NCI-H146 treated with DMSO at 0.1 percent for 48 hours (cell line): ENCODE measurements at regions not wholly inside any gene's neighbourhood (a gene's known extent, or its start where the extent isn't known, plus 50 kb on each side); places are given as distances from the start of the nearest gene placed in this dataset.

ENCODE experiments used
- DNase-seq: peaks from one replicate; lab custom pipeline; 2025; ENCODE audit not compliant: unreplicated experiment; lab: John Stamatoyannopoulos, UW

DNA sequence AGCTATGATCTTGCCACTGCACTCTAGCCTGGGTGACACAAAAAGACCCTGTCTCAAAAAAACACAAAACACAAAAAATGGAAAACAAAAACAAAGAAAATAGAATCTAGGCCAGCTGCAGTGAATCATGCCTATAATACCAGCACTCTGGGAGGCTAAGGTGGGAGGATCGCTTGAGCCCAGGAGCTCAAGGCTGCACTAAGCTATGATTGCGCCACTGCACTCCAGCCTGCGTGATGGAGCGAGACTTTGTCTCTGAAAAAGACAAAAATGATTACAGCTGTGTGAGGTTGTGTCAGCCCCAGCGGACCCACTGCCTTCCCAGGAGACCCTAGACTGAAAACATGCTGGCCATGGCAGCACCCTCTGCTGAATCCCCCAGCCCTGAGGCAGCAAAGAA is 80.2 kb upstream of the ZBTB40 start:
- DNase-seq, result no peak

DNA sequence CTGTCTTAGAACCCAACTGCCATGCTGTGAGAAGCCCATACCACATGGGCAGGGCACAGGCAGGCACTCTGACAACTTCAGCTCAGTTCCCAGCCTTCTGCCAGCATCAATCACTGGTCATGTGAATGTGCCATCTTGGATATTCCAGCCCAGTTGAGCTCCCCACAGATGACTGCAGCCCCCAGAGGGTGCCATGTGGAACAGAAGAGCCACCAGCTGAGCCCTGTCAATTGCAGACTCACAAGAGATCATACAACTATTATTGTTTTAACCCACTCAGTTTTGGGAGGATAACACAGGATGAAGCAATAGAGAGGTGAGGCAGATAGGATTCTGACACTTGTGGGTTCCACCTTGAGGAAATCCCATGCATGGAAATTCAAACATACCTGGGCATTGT is 78.4 kb upstream of the ZBTB40 start:
- no peak for DNase-seq

DNA sequence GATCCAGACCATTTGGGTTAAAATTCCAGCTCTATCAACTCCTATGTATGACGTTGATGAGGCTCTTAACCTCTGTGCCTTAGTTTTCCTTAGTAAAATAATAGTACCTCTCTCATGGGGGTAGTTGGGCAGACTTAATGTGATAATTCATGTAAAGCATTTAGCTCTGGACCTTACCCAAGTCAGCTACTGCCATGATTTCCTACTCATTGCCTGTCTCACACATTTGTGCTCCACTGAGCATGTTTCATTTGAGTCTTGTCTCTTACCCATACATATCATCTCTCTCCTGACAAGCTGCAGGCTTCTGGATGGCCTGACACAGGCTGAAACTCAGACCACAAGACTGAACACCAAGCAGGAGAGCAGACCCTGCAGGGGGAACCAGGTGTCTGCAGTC is 77.7 kb upstream of the ZBTB40 start:
- DNase-seq, result no peak

DNA sequence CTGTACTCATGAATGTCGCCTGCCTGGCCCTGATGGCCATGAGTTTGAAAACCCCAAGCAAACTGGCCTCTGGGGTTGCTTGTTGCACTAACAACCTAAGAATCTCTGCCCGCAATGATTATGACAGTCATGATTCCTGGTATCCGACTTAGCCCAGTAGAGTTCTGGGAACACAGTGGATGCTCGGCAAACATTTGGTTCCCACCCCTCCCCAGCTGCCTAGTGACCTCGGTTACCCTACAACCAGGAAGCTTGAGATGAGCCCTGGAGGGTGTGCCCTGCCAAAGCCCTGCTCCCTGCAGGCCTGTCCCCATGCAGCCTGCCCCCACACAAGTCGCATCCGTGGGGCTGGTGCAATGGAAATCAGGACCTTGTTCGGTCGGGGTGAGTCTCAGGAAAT is 76.0 kb upstream of the ZBTB40 start:
- DNase-seq, result no peak

DNA sequence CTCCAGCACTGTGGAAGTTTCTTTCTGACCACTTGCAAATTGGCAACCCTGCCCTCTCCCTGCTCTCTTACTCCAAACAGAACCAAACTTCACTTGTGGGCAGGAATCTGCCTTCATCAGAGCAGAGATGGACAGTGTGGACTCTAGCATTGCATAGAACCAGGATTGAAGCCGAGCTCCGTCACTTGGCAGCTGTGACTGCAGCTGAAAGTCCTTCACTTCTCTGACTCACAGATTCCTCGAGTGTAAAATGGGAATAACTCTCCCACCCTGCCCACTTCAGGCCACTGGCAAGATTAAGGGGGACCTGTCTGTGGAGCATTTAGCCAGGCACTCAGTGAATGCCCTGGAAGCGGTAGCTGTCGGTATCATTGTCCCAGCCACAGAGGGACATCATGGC is 75.7 kb upstream of the ZBTB40 start:
- no peak for DNase-seq

DNA sequence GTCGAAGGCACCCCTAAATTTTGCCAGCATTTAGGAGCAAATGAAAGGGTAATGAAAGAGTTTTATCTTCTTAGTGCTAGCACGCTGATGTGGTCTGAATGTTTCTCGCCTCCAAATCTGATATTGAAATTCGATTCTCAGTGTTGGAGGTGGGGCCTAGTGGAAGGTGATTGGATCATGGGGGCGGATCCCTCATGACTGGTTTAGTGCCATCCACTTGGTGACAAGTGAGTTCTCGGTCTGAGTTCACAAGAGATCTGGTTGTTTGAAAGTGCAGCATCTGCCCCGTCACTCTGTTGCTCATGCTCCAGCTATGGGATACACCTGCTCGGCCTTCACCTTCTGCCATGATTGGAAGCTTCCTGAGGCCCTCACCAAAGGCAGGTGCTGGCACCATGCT is 75.1 kb upstream of the ZBTB40 start:
- no peak for DNase-seq

DNA sequence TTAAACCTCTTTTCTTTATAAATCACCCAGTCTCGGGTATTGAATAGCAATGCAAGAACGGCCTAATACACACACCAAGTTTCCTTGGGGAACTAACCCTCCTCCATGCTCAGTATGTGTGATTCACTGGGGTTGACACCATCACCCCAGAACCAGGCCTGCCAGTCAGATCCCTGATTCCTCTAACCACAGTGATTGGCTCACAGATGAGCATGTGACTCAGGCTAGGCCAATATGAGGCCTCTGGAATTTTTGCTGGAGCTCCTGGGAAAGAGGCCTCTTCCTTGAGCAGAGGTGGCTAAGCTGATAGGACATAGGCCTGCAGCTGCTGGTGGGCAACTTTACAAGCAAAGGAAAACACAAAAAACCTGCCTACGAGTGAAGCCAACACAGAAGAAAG is 74.7 kb upstream of the ZBTB40 start:
- DNase-seq, result no peak

DNA sequence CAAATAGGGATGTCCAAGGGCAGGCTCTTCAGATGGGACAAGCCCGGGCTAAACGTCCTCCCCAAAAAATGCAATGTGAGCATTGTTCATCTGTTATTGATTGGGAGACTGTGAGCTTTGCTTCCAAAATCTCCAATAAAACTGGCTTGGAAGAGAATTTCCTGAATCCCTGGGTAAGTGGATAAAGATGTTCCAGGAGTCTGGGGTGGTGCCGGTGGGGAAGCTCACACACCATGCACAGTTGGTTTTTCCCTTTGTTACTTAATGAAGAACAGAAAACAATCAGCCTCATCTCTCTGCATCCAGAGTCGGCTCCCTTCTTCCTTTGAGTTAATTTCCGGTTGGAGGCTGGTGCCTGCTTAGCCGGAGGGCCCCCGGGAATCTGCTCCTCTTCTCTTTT is 72.1 kb upstream of the ZBTB40 start:
- DNase-seq, result no peak

DNA sequence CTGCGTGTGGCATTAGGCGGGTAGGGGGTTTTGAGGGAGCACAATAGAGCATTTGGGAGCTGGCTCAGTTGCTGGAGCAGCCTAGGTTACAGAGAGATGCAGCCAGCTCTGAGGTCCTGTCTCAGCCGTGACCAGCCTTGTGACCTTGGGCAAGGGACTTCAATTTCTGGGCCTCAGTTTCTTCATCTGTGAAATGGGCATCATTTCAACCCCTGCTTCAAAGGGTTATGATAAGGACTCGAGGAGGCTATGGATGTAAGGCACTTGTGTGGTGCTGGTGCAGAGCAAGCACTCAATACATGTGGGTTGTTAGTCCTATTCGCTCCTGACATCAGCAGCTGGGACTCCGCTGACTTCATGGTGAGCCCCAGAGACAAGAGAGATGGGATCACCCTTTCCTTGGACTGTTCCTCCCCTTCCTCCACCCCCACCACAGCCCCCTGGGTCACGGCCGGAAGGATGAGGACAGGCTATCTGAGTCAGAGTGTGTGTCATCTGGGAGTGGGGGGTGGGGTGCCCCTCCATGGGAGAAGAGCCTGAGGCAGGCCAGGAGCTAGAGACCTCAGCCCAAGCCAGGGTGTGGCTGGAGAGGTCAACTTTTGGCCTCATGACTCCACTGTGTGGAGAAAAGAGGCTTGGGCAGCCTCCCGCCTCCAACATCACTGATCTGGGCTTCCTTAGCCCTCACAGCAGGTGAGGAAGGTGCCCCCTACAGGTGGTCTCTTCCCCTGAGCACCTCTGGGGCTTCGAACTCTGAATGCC is 71.4 kb upstream of the ZBTB40 start:
- DNase-seq, result no peak

DNA sequence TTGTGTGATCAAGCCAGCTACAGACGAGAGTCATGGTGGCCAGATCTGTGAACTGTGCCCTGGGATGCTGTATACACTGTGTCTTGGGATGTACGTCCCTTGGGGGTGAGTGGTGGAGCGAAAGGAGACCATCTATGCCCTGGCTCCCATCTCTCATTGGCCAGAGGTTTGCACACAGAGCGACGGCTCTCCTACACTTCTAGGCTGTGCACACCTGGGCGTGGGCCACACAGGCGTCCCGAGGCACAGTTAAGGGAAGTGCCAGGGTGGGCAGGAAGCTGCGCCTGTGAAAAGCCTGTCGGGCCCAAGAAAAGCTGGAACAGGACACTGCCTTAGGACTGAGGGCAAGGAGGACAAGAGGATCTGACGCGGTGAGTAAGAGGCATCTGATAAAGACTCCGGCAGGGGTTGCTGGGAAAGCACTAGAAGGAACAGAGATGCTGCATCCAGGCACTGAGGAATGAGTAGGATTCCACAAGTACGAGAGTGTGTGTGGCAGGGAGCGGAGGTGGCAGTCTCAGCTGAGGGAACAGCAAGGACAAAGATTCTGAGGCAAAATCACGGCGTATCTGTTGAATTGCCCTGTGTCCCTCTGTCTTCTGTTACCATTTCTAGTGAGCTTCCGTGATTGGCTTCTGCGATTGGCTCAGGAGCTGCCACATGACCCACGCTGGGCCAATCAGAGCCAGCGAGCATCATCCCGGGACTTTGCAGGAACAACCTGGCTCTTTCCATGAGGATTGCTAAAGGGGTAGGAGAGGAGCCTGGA is 67.9 kb upstream of the ZBTB40 start:
- no peak for DNase-seq

DNA sequence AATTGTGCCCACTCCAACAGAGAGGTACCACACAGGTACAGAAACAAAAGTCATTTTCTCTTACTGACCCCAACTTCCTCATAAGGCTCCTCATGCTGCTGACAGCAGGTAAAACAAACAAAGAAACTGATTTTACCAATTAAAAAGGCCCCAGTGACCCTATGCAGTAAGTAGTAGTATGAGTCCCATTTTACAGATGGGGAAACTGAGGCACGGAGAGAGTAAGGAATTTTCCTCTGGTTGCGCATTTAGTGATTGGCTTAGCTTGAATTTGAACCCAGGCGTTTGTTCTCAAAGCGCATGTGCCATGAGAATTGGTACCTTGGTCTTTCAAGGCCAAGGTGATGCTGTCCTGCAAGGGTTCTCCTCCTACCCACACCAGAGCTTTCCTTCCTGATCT is 66.1 kb upstream of the ZBTB40 start:
- no peak for DNase-seq

DNA sequence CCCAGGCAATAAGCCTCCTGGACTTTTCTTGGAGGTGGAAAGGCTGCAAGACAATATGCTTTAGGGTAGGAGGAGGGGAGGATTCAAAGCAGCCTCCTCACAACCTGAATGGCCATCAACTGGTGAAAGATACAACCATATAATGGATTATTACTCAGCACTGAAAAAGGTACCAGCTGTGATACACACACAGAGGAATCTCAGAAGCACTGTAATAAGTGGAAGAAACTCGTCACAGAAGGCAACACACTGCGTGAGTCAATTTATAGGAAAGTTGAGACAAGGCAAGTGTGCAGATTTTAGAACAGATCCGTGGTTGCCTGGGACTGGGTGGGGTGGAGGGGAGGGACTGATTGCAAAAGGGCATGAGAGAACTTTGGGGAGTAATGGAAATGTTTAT is 64.9 kb upstream of the ZBTB40 start:
- no peak for DNase-seq

DNA sequence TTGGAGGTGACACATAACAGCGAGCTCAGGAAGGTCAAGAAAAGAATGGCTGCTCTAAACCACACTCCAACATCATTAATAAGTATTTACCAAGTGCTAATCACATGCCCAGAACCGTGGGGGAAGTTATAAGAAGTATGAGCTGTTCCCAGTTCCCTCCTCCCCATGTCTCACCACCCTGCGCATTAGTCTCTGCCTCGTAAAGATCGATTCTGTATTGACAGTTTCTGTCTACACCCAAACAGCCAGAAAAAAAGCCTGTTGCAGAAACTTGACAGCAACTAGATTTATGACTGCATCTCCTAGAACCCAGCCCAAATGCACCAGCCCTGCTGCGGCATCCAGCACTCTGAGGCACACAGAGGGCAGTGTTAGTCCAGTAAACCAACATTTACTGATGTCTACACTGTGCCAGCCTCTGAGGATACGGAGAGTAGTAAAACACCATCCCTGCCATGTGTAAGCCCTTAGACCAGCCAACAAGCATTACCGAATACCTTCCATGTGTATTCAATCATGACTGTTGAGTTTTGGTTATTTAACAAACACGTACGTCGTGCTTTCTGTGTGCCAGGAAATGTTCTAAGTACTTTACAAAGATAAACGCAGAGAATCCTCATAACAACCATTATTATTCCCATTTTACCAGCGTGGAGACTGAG is 63.6 kb upstream of the ZBTB40 start:
- no peak for DNase-seq

DNA sequence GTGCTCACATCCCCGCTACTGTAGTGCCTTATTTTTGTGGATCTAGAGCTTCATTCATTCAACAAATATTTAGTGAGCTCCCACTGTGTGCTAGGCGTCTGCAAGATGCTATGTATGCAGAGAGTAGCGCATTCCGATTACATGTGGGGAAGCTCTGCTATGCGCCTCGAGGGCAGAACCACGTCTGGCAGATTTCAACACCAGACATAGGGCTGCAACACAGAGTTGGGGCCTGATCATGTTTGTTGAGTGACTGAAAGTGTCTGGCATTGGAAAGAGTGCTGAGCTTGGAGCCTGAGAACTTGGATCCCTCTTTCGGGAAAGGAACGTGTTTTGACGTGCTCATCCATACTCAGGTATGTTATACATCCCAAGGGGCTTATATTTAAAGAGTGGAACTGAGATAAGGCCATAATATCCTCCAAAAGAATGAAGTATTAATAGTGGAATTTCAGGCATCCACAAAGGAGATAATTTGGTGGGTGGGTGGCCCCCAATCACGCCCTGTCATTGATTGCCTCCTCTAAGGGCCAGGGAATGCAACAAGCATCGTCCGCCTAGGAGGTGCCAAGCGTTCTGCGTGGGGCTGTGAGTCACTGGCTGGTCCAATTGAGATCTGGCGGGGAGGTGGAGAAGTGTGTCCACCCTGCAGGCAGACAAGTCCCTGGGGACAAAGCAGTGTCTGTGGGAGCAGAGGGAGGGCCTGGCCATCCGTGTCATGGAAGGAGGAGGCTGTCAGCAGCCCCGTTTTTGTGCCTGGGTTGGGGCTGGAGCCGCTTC is 62.8 kb upstream of the ZBTB40 start:
- DNase-seq, result no peak

DNA sequence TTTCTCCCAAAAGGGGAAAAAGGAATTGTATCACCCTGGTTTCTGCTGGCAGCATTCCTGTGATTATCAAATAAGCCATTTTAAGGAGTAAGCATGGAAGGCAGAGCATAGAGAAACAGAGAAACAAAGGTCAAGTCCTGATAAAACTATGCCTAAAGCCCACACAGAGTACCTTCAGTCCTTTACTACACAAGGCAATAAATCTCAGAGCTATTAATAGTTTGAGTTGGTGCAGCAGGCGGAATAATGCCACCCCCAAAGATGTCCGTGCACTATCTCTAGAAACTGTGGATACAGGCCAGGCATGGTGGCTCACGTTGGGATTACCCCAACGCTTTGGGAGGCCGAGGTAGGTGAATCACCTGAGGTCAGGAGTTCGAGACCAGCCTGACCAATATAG is 58.1 kb upstream of the ZBTB40 start:
- no peak for DNase-seq

DNA sequence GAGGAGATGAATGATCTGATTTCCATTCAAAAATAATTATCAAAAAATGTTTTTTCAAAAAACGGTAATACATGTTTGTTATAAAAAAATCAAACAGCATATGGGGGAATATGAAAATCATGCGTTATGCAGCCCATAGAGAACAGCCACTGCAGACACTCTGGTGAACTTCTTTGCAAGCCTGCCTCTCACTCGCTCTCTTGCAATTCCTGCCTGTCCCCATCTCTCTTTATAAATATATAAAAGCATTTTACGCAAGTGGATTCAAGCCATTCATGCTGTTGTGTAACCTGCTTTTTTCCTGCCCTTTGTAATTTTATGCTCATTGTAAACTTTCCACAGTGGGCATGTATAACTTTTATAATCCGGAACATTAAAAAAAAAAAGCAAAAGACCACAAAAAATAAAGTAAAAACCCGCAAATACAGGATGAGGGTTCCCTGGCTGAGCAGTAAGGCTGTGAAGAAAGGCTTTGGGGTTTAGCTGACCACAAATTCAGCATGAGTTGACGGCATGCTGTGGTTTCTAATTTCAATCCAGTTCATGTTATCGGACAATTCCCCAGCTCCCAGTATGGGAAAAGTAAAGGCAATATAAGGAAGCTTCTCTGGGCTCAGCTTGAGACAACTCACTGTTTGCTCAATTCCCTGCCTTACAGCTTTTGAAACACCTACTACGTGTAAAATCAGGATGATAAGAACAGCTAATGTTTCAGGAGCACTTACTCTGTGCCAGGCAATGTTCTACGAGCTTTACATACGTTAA is 52.8 kb upstream of the ZBTB40 start:
- DNase-seq, result no peak

DNA sequence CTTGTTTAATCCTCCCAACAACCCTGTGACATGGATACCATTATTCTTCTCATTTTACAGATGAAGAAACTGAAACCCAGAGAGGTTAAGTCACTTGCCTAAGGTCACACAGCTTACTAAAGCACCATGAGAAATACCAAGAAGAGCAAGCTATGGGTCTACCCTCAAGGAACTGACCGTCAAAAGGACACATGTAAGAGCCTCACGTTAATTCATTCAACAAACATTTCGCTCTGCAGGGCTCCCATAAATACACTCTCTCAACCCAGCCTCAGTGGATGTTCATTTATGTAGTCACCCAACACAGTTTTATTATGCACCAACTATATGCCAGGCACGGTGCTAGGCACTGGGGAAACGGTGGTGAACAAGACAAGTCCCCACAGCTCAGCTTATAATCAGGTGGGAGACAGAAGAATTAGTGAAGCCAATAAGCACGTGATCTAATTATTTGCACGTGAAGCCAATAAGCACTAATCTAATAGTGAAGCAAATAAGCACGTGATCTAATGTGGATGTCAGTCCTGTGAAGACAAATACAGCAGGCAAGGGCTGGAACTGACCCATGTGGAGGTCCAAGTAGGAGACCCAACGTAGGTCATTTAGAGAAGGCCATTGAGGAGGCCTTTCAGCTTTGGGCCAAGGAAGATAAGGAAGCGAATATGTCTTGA is 52.1 kb upstream of the ZBTB40 start:
- no peak for DNase-seq
